BLaER1 (cell line): ENCODE measurements at regions not wholly inside any gene's neighbourhood (a gene's known extent, or its start where the extent isn't known, plus 50 kb on each side); places are given as distances from the start of the nearest gene placed in this dataset.

Experiments
- H3K27ac ChIP-seq: shearing (Covaris generic); formaldehyde crosslinking; 2 replicates; pipeline ENCODE4 v1.8.1; 2022
- H3K27me3 ChIP-seq: shearing (Covaris generic); formaldehyde crosslinking; 2 replicates; pipeline ENCODE4 v1.8.1; 2022
- H3K36me3 ChIP-seq: shearing (Covaris generic); formaldehyde crosslinking; 2 replicates; pipeline ENCODE4 v1.8.1; 2022
- H3K4me1 ChIP-seq: shearing (Covaris generic); formaldehyde crosslinking; 2 replicates; pipeline ENCODE4 v1.8.1; 2022
- H3K4me2 ChIP-seq: shearing (Covaris generic); formaldehyde crosslinking; 2 replicates; pipeline ENCODE4 v1.8.1; 2022
- H3K4me3 ChIP-seq: shearing (Covaris generic); formaldehyde crosslinking; 2 replicates; pipeline ENCODE4 v1.8.1; 2022
- H3K9ac ChIP-seq: shearing (Covaris generic); formaldehyde crosslinking; 2 replicates; pipeline ENCODE4 v1.8.1; 2022
- H3K9me3 ChIP-seq: shearing (Covaris generic); formaldehyde crosslinking; 2 replicates; pipeline ENCODE4 v1.8.1; 2022
- H4K20me1 ChIP-seq: shearing (Covaris generic); formaldehyde crosslinking; 2 replicates; pipeline ENCODE4 v1.8.1; 2022
- Cebpa-rat ChIP-seq: shearing (Covaris generic); IDR thresholded peaks from 2 replicates; pipeline ENCODE4 v1.8.1; 2022

DNA sequence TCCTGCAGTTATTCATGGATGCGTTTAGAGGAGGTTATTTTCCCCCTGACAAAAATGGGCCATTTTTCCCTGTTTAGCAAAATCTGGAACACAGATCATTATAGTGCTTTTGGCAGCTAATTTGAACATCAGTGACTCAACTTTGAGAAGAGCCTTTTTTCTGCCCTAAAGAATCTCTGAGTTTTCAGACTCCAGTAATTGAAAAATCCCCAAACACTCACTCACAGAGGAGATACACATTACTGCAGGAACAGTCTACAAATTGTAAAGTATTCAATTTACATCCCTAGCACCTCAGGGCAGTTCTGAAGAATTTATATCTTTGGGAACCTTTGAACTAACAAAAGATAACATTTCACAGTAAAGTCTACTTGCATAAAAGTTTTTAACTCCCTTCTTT, 966.6 kb upstream of the SLC35B3 start:
- no peak overlapping the region for H3K9ac ChIP-seq
- H3K4me2 ChIP-seq = no peak overlapping the region
- H3K4me3 ChIP-seq = no peak overlapping the region
- H4K20me1 ChIP-seq = no peaks in the 10 kb centered on the region
- no peaks in the 10 kb centered on the region for H3K36me3 ChIP-seq
- no peaks in the 10 kb centered on the region for H3K27me3 ChIP-seq
- 0 out of 2 replicates have a peak, but pooled peaks cover 5% of the 10 kb centered on the region for H3K9me3 ChIP-seq
- TF ChIP-seq Cebpa-rat = no peak
- H3K4me1 ChIP-seq = no peaks in the 10 kb centered on the region
- H3K27ac ChIP-seq = no peak overlapping the region

- no peak overlapping the region for H3K4me3 ChIP-seq
- no peaks in the 10 kb centered on the region for H4K20me1 ChIP-seq
- no peak overlapping the region for H3K9ac ChIP-seq
- H3K9me3 ChIP-seq = 0 out of 2 replicates have a peak, but pooled peaks cover 5% of the 10 kb centered on the region
- H3K4me2 ChIP-seq = no peak overlapping the region
- H3K4me1 ChIP-seq = no peaks in the 10 kb centered on the region
- TF ChIP-seq Cebpa-rat = no peak
- H3K27me3 ChIP-seq = no peaks in the 10 kb centered on the region
- H3K27ac ChIP-seq = no peak overlapping the region
- H3K36me3 ChIP-seq = no peaks in the 10 kb centered on the region
Observed at GRCh38 chr6:9399916-9400315, 964.6 kb upstream of the SLC35B3 start.

DNA sequence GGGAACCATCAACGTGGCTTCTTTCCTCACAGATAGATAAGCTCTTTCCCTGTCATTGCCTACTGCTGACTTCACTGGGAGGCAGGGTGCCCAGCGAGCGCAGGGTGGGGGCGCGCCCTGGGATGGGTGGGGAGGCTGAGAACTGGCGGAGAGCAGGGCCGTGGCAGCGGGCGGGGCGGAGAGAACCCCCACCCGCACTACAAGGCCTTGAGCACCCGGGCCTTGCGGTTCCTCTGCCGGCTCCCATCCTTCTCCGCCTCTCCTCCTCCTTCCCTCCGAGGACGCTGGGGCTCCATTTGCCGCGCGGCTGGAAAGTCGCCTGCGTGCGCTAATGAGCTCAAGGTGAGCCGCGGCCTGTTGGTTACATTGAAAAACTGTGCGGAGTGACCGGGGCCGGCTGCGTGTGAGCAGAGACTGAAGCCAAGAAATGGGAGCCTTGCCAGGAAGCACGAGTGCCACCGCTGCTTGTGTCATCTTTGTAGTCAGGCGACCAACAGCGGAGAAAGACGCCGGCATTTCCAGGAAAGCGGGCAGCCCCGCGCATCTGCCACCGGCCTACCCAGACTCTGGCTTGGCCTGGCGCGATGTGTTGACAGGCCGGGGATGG, 963.5 kb upstream of the SLC35B3 start:
- 0 out of 2 replicates have a peak, but pooled peaks cover 5% of the 10 kb centered on the region for H3K9me3 ChIP-seq
- no peak overlapping the region for H3K27ac ChIP-seq
- H3K4me3 ChIP-seq = no peak overlapping the region
- no peaks in the 10 kb centered on the region for H3K36me3 ChIP-seq
- H3K9ac ChIP-seq = no peak overlapping the region
- no peaks in the 10 kb centered on the region for H3K27me3 ChIP-seq
- TF ChIP-seq Cebpa-rat = no peak
- no peak overlapping the region for H3K4me2 ChIP-seq
- no peaks in the 10 kb centered on the region for H3K4me1 ChIP-seq
- no peaks in the 10 kb centered on the region for H4K20me1 ChIP-seq

- H3K36me3 ChIP-seq = no peaks in the 10 kb centered on the region
- no peak overlapping the region for H3K4me2 ChIP-seq
- no peaks in the 10 kb centered on the region for H3K4me1 ChIP-seq
- no peaks in the 10 kb centered on the region for H4K20me1 ChIP-seq
- H3K4me3 ChIP-seq = no peak overlapping the region
- H3K9ac ChIP-seq = no peak overlapping the region
- H3K27me3 ChIP-seq = no peaks in the 10 kb centered on the region
- H3K27ac ChIP-seq = no peak overlapping the region
- H3K9me3 ChIP-seq = 0 out of 2 replicates have a peak, but pooled peaks cover 5% of the 10 kb centered on the region
- TF ChIP-seq Cebpa-rat = no peak
Observed at GRCh38 chr6:9398071-9398766, 962.9 kb upstream of the SLC35B3 start.

DNA sequence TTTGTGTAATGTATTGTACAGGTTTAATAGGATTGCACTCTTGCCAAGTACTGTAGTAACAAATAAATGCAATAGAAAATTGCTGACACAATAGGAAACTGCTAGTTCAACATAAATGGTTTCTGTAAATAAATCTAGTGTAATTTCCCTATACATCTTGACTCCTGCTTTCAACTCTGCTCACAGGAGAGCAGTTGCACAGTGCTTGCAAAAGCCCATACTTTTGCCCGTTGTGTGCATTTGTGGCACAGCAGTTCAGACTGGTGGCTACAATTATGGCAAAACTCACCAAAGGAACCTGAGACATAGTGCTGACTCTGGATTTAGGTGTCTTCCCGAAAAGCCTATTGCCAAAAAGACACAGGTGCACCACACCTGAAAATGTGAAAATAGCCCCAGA, 953.3 kb upstream of the SLC35B3 start:
- H3K27me3 ChIP-seq = no peaks in the 10 kb centered on the region
- H3K9me3 ChIP-seq = no peaks in the 10 kb centered on the region
- TF ChIP-seq Cebpa-rat = no peak
- no peaks in the 10 kb centered on the region for H3K4me1 ChIP-seq
- no peak overlapping the region for H3K4me3 ChIP-seq
- H3K9ac ChIP-seq = no peak overlapping the region
- H4K20me1 ChIP-seq = no peaks in the 10 kb centered on the region
- H3K4me2 ChIP-seq = no peak overlapping the region
- no peaks in the 10 kb centered on the region for H3K36me3 ChIP-seq
- H3K27ac ChIP-seq = no peak overlapping the region

GRCh38 chr6:9380568-9380967, 945.2 kb upstream of the SLC35B3 start:
- H3K27me3 ChIP-seq = no peaks in the 10 kb centered on the region
- no peak for TF ChIP-seq Cebpa-rat
- no peak overlapping the region for H3K4me2 ChIP-seq
- no peak overlapping the region for H3K9ac ChIP-seq
- no peaks in the 10 kb centered on the region for H4K20me1 ChIP-seq
- no peaks in the 10 kb centered on the region for H3K4me1 ChIP-seq
- no peaks in the 10 kb centered on the region for H3K36me3 ChIP-seq
- no peak overlapping the region for H3K4me3 ChIP-seq
- no peak overlapping the region for H3K27ac ChIP-seq
- no peaks in the 10 kb centered on the region for H3K9me3 ChIP-seq

- H3K27ac ChIP-seq = no peak overlapping the region
- no peak overlapping the region for H3K4me2 ChIP-seq
- H4K20me1 ChIP-seq = no peaks in the 10 kb centered on the region
- no peaks in the 10 kb centered on the region for H3K4me1 ChIP-seq
- H3K9me3 ChIP-seq = no peaks in the 10 kb centered on the region
- H3K27me3 ChIP-seq = no peaks in the 10 kb centered on the region
- no peak overlapping the region for H3K4me3 ChIP-seq
- no peak overlapping the region for H3K9ac ChIP-seq
- no peak for TF ChIP-seq Cebpa-rat
- no peaks in the 10 kb centered on the region for H3K36me3 ChIP-seq
Observed at GRCh38 chr6:9373308-9373707, 938.0 kb upstream of the SLC35B3 start.

DNA sequence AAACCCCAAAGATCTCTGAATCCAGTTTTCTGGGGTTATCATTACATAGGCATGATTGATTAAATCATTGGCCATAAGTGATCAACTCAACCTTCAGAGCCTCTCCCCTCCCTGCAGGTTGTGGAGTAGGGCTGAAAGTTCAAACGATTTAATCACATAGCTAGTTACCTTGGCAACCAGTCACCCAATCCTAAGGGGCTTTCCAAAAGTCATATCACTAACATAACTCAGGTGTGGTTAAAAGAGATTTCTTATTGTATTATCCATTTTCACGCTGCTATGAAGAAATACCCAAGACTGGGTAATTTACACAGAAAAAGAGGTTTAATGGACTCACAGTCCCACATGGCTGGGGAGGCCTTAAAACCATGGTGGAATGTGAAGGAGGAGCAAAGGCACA, 935.1 kb upstream of the SLC35B3 start:
- Histone ChIP-seq H3K4me1 (no peaks in the 10 kb centered on the region), H4K20me1 (no peaks in the 10 kb centered on the region), H3K36me3 (no peaks in the 10 kb centered on the region), H3K27me3 (no peaks in the 10 kb centered on the region), H3K9me3 (no peaks in the 10 kb centered on the region), H3K9ac (no peak overlapping the region), H3K4me3 (no peak overlapping the region), H3K4me2 (no peak overlapping the region), H3K27ac (no peak overlapping the region)
- TF ChIP-seq Cebpa-rat = no peak

GRCh38 chr6:9365378-9365777, 930.0 kb upstream of the SLC35B3 start:
- no peak overlapping the region for H3K4me2 ChIP-seq
- no peak overlapping the region for H3K4me3 ChIP-seq
- H4K20me1 ChIP-seq = no peaks in the 10 kb centered on the region
- H3K9ac ChIP-seq = no peak overlapping the region
- H3K9me3 ChIP-seq = 0 out of 2 replicates have a peak, but pooled peaks cover 4% of the 10 kb centered on the region
- H3K4me1 ChIP-seq = no peaks in the 10 kb centered on the region
- H3K27me3 ChIP-seq = no peaks in the 10 kb centered on the region
- TF ChIP-seq Cebpa-rat = no peak
- no peaks in the 10 kb centered on the region for H3K36me3 ChIP-seq
- H3K27ac ChIP-seq = no peak overlapping the region

DNA sequence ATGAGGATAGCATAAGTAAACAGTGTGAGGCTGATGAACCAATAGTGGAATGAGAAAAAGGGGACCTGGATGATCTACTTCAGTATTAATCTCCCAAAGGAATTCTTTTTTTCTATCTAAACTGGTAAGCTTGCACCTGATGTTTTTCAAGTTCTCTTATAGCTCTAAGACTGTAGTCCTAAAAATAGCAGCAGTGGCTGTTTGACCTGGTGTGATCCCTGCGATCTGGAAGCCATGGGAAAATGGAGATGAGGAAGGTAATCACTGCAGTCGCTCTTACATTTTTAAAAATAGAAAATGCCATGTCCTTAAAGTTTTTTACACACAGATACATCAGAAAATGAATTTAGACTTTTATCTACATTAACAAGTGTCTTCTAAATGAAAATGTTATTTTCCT, 926.4 kb upstream of the SLC35B3 start:
- H3K9ac ChIP-seq = no peak overlapping the region
- H3K4me1 ChIP-seq = no peaks in the 10 kb centered on the region
- no peak overlapping the region for H3K4me2 ChIP-seq
- H3K27ac ChIP-seq = no peak overlapping the region
- H3K27me3 ChIP-seq = no peaks in the 10 kb centered on the region
- H3K9me3 ChIP-seq = 0 out of 2 replicates have a peak, but pooled peaks cover 4% of the 10 kb centered on the region
- no peak overlapping the region for H3K4me3 ChIP-seq
- no peak for TF ChIP-seq Cebpa-rat
- no peaks in the 10 kb centered on the region for H3K36me3 ChIP-seq
- H4K20me1 ChIP-seq = no peaks in the 10 kb centered on the region
